ENCODE measurements at regions not wholly inside any gene's neighbourhood (a gene's known extent, or its start where the extent isn't known, plus 50 kb on each side); places are given as distances from the start of the nearest gene placed in this dataset.
"Not testable (repeated sequence)": the region's sequence is repeated elsewhere in the genome, so short reads cannot be mapped to it uniquely, and the experiment has no call there.

DNA sequence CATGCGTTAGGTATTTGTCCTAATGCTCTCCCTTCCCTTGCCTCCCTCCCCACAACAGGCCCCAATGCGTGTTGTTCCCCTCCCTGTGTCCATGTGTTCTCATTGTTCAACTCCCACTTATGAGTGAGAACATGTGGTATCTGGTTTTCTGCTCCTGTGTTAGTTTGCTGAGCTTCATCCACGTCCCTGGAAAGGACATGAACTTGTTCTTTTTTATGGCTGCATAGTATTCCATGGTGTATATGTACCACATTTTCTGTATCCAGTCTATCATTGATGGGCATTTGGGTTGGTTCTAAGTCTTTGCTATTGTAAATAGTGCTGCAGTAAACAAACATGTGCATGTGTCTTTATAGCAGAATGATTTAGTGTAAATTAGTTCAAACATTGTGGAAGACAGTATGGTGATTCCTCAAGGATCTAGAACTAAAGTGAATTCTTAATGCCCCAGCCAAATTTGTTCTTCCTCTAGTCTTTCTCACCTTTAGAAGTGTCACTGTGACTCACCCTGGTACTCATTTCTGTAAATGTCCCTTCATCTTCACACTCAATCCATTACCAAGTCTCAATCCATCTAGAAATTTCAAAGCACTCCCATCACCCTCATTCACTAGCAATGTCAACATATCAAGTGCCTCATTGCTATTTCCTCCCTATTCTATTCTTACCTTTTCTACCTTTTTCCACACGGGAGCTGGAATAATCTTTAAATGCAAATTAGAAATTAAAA, 123.9 kb downstream of the MREG start:
- not testable (repeated sequence) for H3K4me1 ChIP-seq (ENCODE audit: insufficient read depth, low read length); H3K9me3 ChIP-seq (ENCODE audit: control insufficient read depth, insufficient read depth, low read length); H3K36me3 ChIP-seq (ENCODE audit: insufficient read depth, low read length); H3K9ac ChIP-seq (ENCODE audit: low read depth, low read length)

DNA sequence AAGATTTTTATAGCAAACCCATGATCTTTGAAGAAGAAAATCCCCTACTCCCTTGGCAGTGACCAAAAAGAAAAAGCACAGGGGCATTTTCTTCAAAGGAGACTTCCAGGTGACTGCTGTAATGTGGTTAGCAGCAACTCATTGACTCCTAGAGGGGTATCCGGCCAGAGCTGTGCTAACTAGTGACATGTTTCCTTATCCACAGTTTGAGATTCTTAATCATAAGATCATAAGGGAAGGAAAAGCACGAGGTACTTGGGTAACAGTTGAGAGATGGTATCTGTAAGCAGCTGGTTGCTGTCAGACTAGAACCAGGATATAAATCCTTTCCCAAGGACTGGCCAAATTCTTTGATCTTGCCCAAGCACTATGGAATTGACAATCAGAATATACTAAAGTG, 124.7 kb downstream of the MREG start:
- H3K9ac ChIP-seq (ENCODE audit: low read depth, low read length) = no peak overlapping the region
- H3K36me3 ChIP-seq (ENCODE audit: insufficient read depth, low read length) = no peaks in the 10 kb centered on the region
- H3K9me3 ChIP-seq (ENCODE audit: control insufficient read depth, insufficient read depth, low read length) = no peaks in the 10 kb centered on the region
- no peaks in the 10 kb centered on the region for H3K4me1 ChIP-seq (ENCODE audit: insufficient read depth, low read length)

- Histone ChIP-seq H3K9me3 (ENCODE audit: control insufficient read depth, insufficient read depth, low read length) (no peaks in the 10 kb centered on the region), H3K4me1 (ENCODE audit: insufficient read depth, low read length) (no peaks in the 10 kb centered on the region), H3K36me3 (ENCODE audit: insufficient read depth, low read length) (no peaks in the 10 kb centered on the region), H3K9ac (ENCODE audit: low read depth, low read length) (no peak overlapping the region)
Measured at GRCh38 chr2:215887303-215887702, 126.0 kb downstream of the MREG start.

- peaks cover 5% of the 10 kb centered on the region; the same call in 1 of the 2 replicates for H3K4me1 ChIP-seq (ENCODE audit: insufficient read depth, low read length)
- H3K9ac ChIP-seq (ENCODE audit: low read depth, low read length) = no peak overlapping the region
- H3K36me3 ChIP-seq (ENCODE audit: insufficient read depth, low read length) = no peaks in the 10 kb centered on the region
- H3K9me3 ChIP-seq (ENCODE audit: control insufficient read depth, insufficient read depth, low read length) = no peaks in the 10 kb centered on the region
Measured at GRCh38 chr2:215886022-215886421, 127.3 kb downstream of the MREG start.

DNA sequence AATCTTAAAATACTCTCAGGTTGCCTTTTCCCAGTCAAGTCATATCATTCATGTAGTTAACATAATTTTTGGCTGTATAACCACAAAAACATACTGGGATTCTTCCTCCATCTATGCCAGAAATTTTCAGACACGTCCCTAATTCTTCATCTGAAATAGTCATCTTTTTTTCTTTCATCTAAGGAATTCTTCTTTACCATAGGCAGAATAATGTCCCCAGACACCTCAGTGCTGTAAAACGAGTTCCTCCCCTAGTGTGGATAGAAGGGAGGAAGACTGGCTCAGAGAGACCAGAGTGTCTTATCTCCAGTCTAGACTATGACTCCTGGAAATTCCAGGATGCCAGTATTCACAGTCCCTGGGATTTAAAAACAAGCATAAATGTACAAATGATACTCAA, 127.8 kb downstream of the MREG start:
- H3K4me1 ChIP-seq (ENCODE audit: insufficient read depth, low read length) = peaks cover 10% of the 10 kb centered on the region; the same call in 1 of the 2 replicates
- H3K9ac ChIP-seq (ENCODE audit: low read depth, low read length) = no peak overlapping the region
- no peaks in the 10 kb centered on the region for H3K36me3 ChIP-seq (ENCODE audit: insufficient read depth, low read length)
- no peaks in the 10 kb centered on the region for H3K9me3 ChIP-seq (ENCODE audit: control insufficient read depth, insufficient read depth, low read length)

- H3K36me3 ChIP-seq (ENCODE audit: insufficient read depth, low read length) = no peaks in the 10 kb centered on the region
- H3K4me1 ChIP-seq (ENCODE audit: insufficient read depth, low read length) = peaks cover 10% of the 10 kb centered on the region; the same call in 1 of the 2 replicates
- H3K9ac ChIP-seq (ENCODE audit: low read depth, low read length) = no peak overlapping the region
Measured at GRCh38 chr2:215884451-215885087, 128.8 kb downstream of the MREG start.

GRCh38 chr2:215883799-215884198, 129.6 kb downstream of the MREG start:
- no peaks in the 10 kb centered on the region for H3K36me3 ChIP-seq (ENCODE audit: insufficient read depth, low read length)
- no peak overlapping the region for H3K9ac ChIP-seq (ENCODE audit: low read depth, low read length)
- H3K4me1 ChIP-seq (ENCODE audit: insufficient read depth, low read length) = peaks cover 10% of the 10 kb centered on the region; the same call in 1 of the 2 replicates
- no peaks in the 10 kb centered on the region for H3K9me3 ChIP-seq (ENCODE audit: control insufficient read depth, insufficient read depth, low read length)

More at GRCh38 chr2:215884451-215885087, 128.8 kb downstream of the MREG start:
- H3K9me3 ChIP-seq (ENCODE audit: control insufficient read depth, insufficient read depth, low read length) = no peaks in the 10 kb centered on the region

DNA sequence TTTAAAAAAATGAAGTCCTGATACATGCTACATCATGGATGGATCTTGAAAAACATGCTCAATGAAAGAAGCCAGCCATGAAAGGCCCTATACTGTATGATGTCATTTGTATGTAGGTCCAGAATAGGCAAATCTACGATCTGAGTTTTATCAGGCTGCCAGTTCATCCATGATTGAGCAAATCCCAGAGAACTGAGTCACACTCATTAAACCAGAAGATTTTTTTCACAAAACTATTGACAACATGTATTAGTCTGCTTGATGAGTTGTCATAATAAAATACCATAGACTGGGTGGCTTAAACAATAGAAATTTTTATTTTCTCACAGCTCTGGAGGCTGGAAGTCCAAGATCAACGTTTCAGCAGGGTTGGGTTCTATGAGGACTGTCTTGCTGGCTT, 130.7 kb downstream of the MREG start:
- Histone ChIP-seq H3K9me3 (ENCODE audit: control insufficient read depth, insufficient read depth, low read length) (no peaks in the 10 kb centered on the region), H3K4me1 (ENCODE audit: insufficient read depth, low read length) (peaks cover 10% of the 10 kb centered on the region; the same call in 1 of the 2 replicates), H3K9ac (ENCODE audit: low read depth, low read length) (no peak overlapping the region)

DNA sequence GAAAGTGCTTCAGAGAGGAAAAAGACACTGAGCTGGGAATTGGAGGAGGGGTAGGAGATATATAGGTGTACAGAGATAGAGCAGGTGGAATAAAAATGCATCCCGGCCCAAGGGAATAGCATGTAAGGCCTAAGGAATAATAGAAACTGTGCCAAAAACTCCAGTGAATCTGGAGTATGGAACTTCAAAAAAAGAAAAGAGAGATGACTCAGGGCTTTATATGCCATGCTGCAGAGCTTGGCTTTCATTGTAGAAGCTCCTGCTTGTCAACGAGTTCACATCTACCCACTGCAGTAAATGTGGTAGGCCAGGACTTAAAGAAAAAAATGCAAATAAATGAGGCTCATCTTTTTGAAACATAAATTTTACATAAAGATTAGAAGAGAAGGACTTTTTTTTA, 131.8 kb downstream of the MREG start:
- no peaks in the 10 kb centered on the region for H3K9me3 ChIP-seq (ENCODE audit: control insufficient read depth, insufficient read depth, low read length)
- no peak overlapping the region for H3K9ac ChIP-seq (ENCODE audit: low read depth, low read length)
- H3K36me3 ChIP-seq (ENCODE audit: insufficient read depth, low read length) = no peaks in the 10 kb centered on the region
- H3K4me1 ChIP-seq (ENCODE audit: insufficient read depth, low read length) = peaks cover 10% of the 10 kb centered on the region; the same call in 1 of the 2 replicates

More for the DNA sequence above, 130.7 kb downstream of the MREG start:
- H3K36me3 ChIP-seq (ENCODE audit: insufficient read depth, low read length) = no peaks in the 10 kb centered on the region

DNA sequence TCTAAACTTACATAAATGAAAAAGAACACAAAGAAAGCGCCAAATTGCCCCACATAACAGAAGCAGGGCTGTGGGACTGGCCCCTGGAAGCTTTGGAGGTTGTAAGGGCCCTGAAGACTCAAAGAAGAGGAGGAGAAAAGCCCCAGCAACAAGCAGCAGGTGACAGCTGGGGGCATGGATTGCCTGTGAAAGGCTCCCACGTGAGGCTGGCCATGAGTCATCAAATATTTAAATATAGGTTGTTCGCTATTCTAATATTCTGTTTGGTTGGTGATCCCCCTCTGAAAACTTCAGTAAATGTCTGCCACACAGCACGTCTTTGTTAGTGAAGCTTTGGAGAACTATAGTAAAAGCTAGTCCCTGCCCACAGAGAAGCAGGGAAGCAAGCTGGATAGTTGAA, 132.4 kb downstream of the MREG start:
- Histone ChIP-seq H3K36me3 (ENCODE audit: insufficient read depth, low read length) (no peaks in the 10 kb centered on the region), H3K9me3 (ENCODE audit: control insufficient read depth, insufficient read depth, low read length) (no peaks in the 10 kb centered on the region), H3K9ac (ENCODE audit: low read depth, low read length) (no peak overlapping the region), H3K4me1 (ENCODE audit: insufficient read depth, low read length) (peaks cover 10% of the 10 kb centered on the region; the same call in 1 of the 2 replicates)

GRCh38 chr2:215879977-215880940, 133.1 kb downstream of the MREG start:
- Histone ChIP-seq H3K9ac (ENCODE audit: low read depth, low read length) (no peak overlapping the region), H3K36me3 (ENCODE audit: insufficient read depth, low read length) (no peaks in the 10 kb centered on the region), H3K4me1 (ENCODE audit: insufficient read depth, low read length) (peaks cover 10% of the 10 kb centered on the region; the same call in 1 of the 2 replicates), H3K9me3 (ENCODE audit: control insufficient read depth, insufficient read depth, low read length) (no peaks in the 10 kb centered on the region)

GRCh38 chr2:215879331-215879730, 134.0 kb downstream of the MREG start:
- H3K36me3 ChIP-seq (ENCODE audit: insufficient read depth, low read length) = no peaks in the 10 kb centered on the region
- H3K4me1 ChIP-seq (ENCODE audit: insufficient read depth, low read length) = peaks cover 10% of the 10 kb centered on the region; the same call in 1 of the 2 replicates
- H3K9ac ChIP-seq (ENCODE audit: low read depth, low read length) = no peak overlapping the region
- no peaks in the 10 kb centered on the region for H3K9me3 ChIP-seq (ENCODE audit: control insufficient read depth, insufficient read depth, low read length)

DNA sequence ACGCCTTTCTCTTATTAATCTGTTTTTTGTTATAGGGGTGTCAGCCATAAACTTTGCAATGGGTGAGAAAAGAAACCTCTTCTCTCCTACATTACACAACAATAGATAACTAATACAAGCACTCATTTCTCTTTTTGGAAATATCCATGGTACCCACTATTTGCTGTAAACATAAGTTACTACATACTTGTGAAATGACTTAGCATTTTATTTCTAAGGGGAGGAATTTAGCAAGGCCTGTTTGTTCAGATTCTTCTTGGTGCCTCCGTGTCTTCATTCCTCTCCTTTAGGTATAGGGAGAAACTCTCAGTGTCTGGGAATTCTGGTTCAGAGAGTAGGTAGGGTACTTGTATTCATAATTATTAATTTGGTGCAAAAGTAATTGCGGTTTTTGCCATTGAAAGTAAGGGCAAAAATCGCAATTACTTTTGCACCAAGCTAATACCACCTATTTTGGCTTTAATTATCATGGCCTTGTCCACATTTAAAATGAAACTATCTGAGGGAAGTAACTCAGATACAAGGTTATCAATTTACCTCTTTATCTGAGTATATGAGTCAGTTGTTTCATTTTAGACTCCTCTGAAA, 134.8 kb downstream of the MREG start:
- Histone ChIP-seq H3K36me3 (ENCODE audit: insufficient read depth, low read length) (no peaks in the 10 kb centered on the region), H3K9me3 (ENCODE audit: control insufficient read depth, insufficient read depth, low read length) (no peaks in the 10 kb centered on the region), H3K9ac (ENCODE audit: low read depth, low read length) (no peak overlapping the region), H3K4me1 (ENCODE audit: insufficient read depth, low read length) (peaks cover 10% of the 10 kb centered on the region; the same call in 1 of the 2 replicates)

GRCh38 chr2:215876937-215877238, 136.5 kb downstream of the MREG start:
- no peak overlapping the region for H3K9ac ChIP-seq (ENCODE audit: low read depth, low read length)
- no peaks in the 10 kb centered on the region for H3K36me3 ChIP-seq (ENCODE audit: insufficient read depth, low read length)
- H3K9me3 ChIP-seq (ENCODE audit: control insufficient read depth, insufficient read depth, low read length) = no peaks in the 10 kb centered on the region
- H3K4me1 ChIP-seq (ENCODE audit: insufficient read depth, low read length) = peaks cover 10% of the 10 kb centered on the region; the same call in 1 of the 2 replicates

Data from ES-I3 (cell line).